Stimulated activated effector memory CD8-positive, alpha-beta T cell treated with anti-CD3 and anti-CD28 coated beads, Interleukin-12 subunit alpha, Interleukin-12 subunit beta, amount 100 ng/mL, for 72 hours (primary cell): ENCODE measurements at regions not wholly inside any gene's neighbourhood (a gene's known extent, or its start where the extent isn't known, plus 50 kb on each side); places are given as distances from the start of the nearest gene placed in this dataset.

ENCODE experiments used
- ATAC-seq: fragments of 150-1000 bp; cut with Tn5 transposase; 2 replicates; pipeline ENCODE4 v1.10.0; 2021
- DNase-seq, 2 donors: peaks; one replicate each; pipeline ENCODE4 v3.0.0; 2021 to 2022; ENCODE audit warnings: low spot score in 2 of 2
- H3K27ac Mint-ChIP-seq: one replicate; pipeline ENCODE4 v1.8.0; 2022; ENCODE audit warnings: mild to moderate bottlenecking, mixed read lengths
- H3K36me3 Mint-ChIP-seq: one replicate; pipeline ENCODE4 v1.8.0; 2022; ENCODE audit warnings: mild to moderate bottlenecking, mixed read lengths
- H3K4me1 Mint-ChIP-seq: one replicate; pipeline ENCODE4 v1.8.0; 2022; ENCODE audit warnings: mixed read lengths
- H3K4me3 Mint-ChIP-seq: one replicate; pipeline ENCODE4 v1.8.0; 2022; ENCODE audit warnings: mild to moderate bottlenecking, mixed read lengths
- H3K9me3 Mint-ChIP-seq: one replicate; pipeline ENCODE4 v1.8.0; 2022; ENCODE audit warnings: mixed read lengths

GRCh38 chr2:56444339-56444738, 260.5 kb downstream of the CCDC85A start:
- Mint-ChIP-seq H3K27ac (no peak overlapping the region), H3K36me3 (no peaks in the 10 kb centered on the region), H3K4me1 (no peaks in the 10 kb centered on the region), H3K9me3 (peaks cover 15% of the 10 kb centered on the region), H3K4me3 (no peak overlapping the region)
- ATAC-seq (no peak), DNase-seq (no peak)

DNA sequence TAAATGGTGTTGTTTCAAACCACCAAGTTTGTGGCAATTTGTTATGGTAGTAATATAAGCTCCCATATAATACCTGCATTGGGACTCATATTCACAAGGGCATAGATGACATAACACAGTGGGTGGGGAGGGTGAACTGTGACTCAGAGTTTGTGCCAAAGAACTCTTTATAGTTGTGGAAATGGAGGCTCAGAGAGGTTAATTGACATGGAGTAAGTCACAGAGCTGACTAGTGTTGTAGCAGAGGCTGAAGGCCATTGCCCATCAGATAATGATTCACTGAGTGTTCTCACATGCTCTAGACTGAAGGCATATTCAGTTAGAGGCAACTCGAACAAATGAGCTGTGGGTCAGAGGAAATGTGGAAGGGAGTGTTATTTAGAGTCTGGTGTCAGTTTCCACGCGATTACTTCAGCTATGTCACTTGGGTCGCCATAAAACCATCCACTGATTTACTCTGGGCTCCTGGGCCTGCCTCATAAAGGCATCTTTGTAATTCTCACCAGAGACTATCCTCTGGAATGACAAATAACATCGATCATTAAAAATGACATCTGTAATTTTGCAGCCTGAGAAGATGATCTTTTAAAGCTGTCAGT, 264.7 kb downstream of the CCDC85A start:
- ATAC-seq: no peak
- H3K4me1 Mint-ChIP-seq: no peaks in the 10 kb centered on the region
- H3K27ac Mint-ChIP-seq: no peak overlapping the region

GRCh38 chr2:56449002-56449431, 265.2 kb downstream of the CCDC85A start:
- Mint-ChIP-seq H3K4me3 (no peak overlapping the region), H3K9me3 (peaks cover 17% of the 10 kb centered on the region), H3K4me1 (no peaks in the 10 kb centered on the region), H3K27ac (no peak overlapping the region), H3K36me3 (no peaks in the 10 kb centered on the region)
- ATAC-seq (no peak), DNase-seq (no peak)

More for the DNA sequence above, 264.7 kb downstream of the CCDC85A start:
- no peak for DNase-seq
- Mint-ChIP-seq H3K9me3 (peaks cover 17% of the 10 kb centered on the region), H3K36me3 (no peaks in the 10 kb centered on the region), H3K4me3 (no peak overlapping the region)

- Mint-ChIP-seq H3K27ac (no peak overlapping the region), H3K4me3 (no peak overlapping the region), H3K9me3 (peaks cover 15% of the 10 kb centered on the region), H3K36me3 (no peaks in the 10 kb centered on the region), H3K4me1 (no peaks in the 10 kb centered on the region)
- ATAC-seq: no peak
- no peak for DNase-seq
Measured at GRCh38 chr2:56449449-56449860, 265.7 kb downstream of the CCDC85A start.

- Mint-ChIP-seq H3K4me1 (no peaks in the 10 kb centered on the region), H3K27ac (no peak overlapping the region), H3K9me3 (peaks cover 11% of the 10 kb centered on the region), H3K4me3 (no peak overlapping the region), H3K36me3 (no peaks in the 10 kb centered on the region)
- ATAC-seq (no peak), DNase-seq (no peak)
Measured at GRCh38 chr2:56450047-56450446, 266.3 kb downstream of the CCDC85A start.

DNA sequence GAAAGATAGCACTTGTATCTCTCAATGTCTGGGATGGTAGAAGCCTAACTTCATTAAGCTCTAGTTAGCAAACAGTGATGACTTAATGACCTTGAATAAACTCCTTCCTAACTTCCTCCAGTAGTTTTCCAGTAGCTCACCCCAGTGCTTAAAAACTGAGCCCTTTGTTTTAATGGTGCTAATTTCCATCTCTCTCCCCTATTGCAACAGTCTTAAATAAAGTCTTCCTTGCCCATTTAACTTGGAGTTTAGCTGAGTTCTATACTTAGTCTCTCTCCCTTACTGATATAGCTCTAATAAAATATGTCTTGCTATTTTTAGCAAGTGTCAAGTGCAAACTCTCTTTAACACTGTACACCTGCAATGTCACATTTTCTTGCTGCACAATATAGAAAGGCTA, 267.0 kb downstream of the CCDC85A start:
- Mint-ChIP-seq H3K27ac (no peak overlapping the region), H3K36me3 (no peaks in the 10 kb centered on the region), H3K4me3 (no peak overlapping the region), H3K9me3 (peaks cover 11% of the 10 kb centered on the region), H3K4me1 (no peaks in the 10 kb centered on the region)
- ATAC-seq (no peak), DNase-seq (no peak)

DNA sequence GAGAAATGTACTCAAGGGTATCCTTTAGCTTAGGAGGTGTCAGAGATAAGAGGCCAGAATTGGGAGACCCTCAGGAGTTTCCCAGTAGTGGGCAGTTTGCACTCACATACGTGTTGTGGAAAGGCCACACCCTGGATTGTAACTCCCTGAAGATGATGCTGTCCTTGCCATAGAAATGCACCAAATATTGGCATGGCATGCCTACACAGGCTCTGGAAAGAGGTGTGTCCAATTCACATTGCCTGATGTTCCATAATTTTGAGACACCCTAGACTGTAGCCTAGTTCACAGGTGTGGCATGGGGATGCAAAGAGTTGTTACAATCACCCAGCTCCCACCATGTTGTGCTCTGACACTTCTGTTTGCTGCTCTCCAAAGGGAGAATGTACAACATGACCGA, 271.9 kb downstream of the CCDC85A start:
- peaks cover 10% of the 10 kb centered on the region for H3K9me3 Mint-ChIP-seq
- ATAC-seq (no peak), DNase-seq (no peak)

DNA sequence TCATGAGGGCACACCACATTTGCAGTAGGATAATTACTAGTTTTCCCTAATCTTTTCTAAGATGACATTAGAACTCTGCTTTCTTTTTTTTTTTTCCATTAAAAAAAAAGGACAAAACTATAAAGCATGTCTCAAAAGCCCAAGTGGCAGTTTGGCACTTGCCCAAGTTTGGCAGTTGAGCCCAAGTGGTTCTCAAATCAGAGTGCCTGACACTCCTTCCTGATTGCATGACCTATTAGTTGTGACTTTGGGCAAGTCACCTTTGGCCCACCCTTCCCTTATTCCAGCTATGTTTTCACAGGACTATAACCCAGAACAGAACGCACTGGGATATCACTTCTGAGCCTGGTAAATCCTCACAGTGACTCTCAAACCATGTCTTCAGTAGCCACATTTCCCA, 273.0 kb downstream of the CCDC85A start:
- ATAC-seq (no peak), DNase-seq (no peak)
- Mint-ChIP-seq H3K4me3 (no peak overlapping the region), H3K36me3 (no peaks in the 10 kb centered on the region), H3K9me3 (peaks cover 4% of the 10 kb centered on the region), H3K27ac (no peak overlapping the region), H3K4me1 (no peaks in the 10 kb centered on the region)

More for the DNA sequence above, 271.9 kb downstream of the CCDC85A start:
- H3K4me3 Mint-ChIP-seq: no peak overlapping the region
- no peaks in the 10 kb centered on the region for H3K4me1 Mint-ChIP-seq
- H3K27ac Mint-ChIP-seq: no peak overlapping the region
- H3K36me3 Mint-ChIP-seq: no peaks in the 10 kb centered on the region

DNA sequence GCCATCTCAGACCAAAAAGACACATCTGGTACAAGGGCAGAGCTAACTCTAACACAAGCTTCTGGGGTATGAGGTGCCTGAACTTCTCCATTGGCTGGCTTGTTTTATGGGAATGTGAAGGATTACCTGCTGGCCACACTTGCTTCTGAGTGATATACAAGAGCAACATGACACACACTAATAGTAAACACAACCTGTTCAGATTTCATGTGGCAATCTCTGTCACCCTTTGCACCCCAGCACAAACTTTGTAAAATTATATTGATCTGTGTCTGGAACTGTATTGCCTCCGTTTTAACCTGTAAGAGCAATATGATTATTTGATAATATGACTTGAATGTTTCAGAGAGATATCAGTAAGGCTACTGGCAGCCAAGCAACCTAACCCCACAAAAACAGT, 276.7 kb downstream of the CCDC85A start:
- H3K9me3 Mint-ChIP-seq: peaks cover 12% of the 10 kb centered on the region
- H3K4me3 Mint-ChIP-seq: no peak overlapping the region
- no peak overlapping the region for H3K27ac Mint-ChIP-seq
- no peaks in the 10 kb centered on the region for H3K4me1 Mint-ChIP-seq
- no peaks in the 10 kb centered on the region for H3K36me3 Mint-ChIP-seq
- ATAC-seq (no peak), DNase-seq (no peak)

GRCh38 chr2:56464066-56464465, 280.3 kb downstream of the CCDC85A start:
- Mint-ChIP-seq H3K4me3 (no peak overlapping the region), H3K27ac (no peak overlapping the region), H3K9me3 (peaks cover 8% of the 10 kb centered on the region), H3K36me3 (no peaks in the 10 kb centered on the region), H3K4me1 (no peaks in the 10 kb centered on the region)
- ATAC-seq (no peak), DNase-seq (no peak)

DNA sequence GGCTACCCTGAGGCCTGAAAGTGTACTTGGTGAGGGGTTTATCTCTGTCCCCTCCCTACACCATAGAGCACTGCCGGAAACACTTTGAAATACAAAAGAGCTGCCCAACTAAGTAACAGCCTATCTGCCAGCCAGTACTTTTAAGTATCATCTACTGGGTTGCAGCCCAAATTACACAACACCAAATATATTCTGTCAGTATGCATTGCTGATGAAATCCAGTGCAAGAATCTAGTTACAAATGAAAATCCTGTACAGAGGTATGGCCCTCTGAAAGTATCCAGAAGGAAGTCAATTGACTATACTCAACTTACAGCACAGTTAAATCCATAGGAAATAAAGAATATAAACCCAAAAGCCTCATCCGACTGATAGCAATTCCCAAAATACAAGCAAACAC, 280.8 kb downstream of the CCDC85A start:
- no peaks in the 10 kb centered on the region for H3K4me1 Mint-ChIP-seq
- no peaks in the 10 kb centered on the region for H3K36me3 Mint-ChIP-seq
- H3K9me3 Mint-ChIP-seq: peaks cover 8% of the 10 kb centered on the region
- no peak overlapping the region for H3K4me3 Mint-ChIP-seq
- DNase-seq (no peak), ATAC-seq (no peak)
- no peak overlapping the region for H3K27ac Mint-ChIP-seq

GRCh38 chr2:56465491-56465890, 281.7 kb downstream of the CCDC85A start:
- Mint-ChIP-seq H3K27ac (no peak overlapping the region), H3K4me3 (no peak overlapping the region), H3K9me3 (peaks cover 8% of the 10 kb centered on the region), H3K36me3 (no peaks in the 10 kb centered on the region), H3K4me1 (no peaks in the 10 kb centered on the region)
- DNase-seq (no peak), ATAC-seq (no peak)

- ATAC-seq (no peak), DNase-seq (no peak)
- Mint-ChIP-seq H3K9me3 (peaks cover 2% of the 10 kb centered on the region), H3K36me3 (no peaks in the 10 kb centered on the region), H3K4me1 (no peaks in the 10 kb centered on the region), H3K27ac (no peak overlapping the region), H3K4me3 (no peak overlapping the region)
Measured at GRCh38 chr2:56473524-56473923, 289.7 kb downstream of the CCDC85A start.

- DNase-seq (no peak), ATAC-seq (no peak)
- no peaks in the 10 kb centered on the region for H3K36me3 Mint-ChIP-seq
- H3K4me3 Mint-ChIP-seq: no peak overlapping the region
- H3K4me1 Mint-ChIP-seq: no peaks in the 10 kb centered on the region
- no peak overlapping the region for H3K27ac Mint-ChIP-seq
- peaks cover 2% of the 10 kb centered on the region for H3K9me3 Mint-ChIP-seq
Measured at GRCh38 chr2:56474412-56475158, 290.8 kb downstream of the CCDC85A start.

DNA sequence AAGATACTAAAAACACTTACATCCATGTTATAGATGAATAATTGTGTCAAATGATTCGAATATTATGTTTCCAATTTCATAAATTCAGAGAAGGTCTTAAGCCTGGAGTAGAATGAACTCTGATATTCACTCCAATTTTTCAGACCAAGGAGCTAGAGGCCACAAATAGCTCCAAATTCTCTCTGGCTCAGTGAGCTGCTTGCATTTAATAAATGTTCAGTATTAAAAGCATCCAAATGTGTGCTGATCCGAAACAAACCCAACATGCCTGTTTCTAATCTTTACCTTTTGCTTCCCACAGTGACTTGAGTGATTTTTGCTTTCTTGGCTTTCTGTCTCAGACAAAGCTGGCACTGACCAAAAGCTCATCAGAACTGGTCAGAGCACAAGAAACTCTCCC, 291.4 kb downstream of the CCDC85A start:
- Mint-ChIP-seq H3K4me3 (no peak overlapping the region), H3K36me3 (no peaks in the 10 kb centered on the region), H3K27ac (no peak overlapping the region), H3K9me3 (peaks cover 2% of the 10 kb centered on the region), H3K4me1 (no peaks in the 10 kb centered on the region)
- DNase-seq (no peak), ATAC-seq (no peak)

GRCh38 chr2:56476509-56477071, 292.8 kb downstream of the CCDC85A start:
- peaks cover 2% of the 10 kb centered on the region for H3K9me3 Mint-ChIP-seq
- H3K4me3 Mint-ChIP-seq: no peak overlapping the region
- DNase-seq: no peak
- H3K27ac Mint-ChIP-seq: no peak overlapping the region
- no peak for ATAC-seq
- H3K36me3 Mint-ChIP-seq: no peaks in the 10 kb centered on the region
- H3K4me1 Mint-ChIP-seq: no peaks in the 10 kb centered on the region
